ENCODE measurements at regions not wholly inside any gene's neighbourhood (a gene's known extent, or its start where the extent isn't known, plus 50 kb on each side); places are given as distances from the start of the nearest gene placed in this dataset.

GRCh38 chr11:128181088-128181480 lies 406.3 kb downstream of the ETS1 start:
- Histone ChIP-seq H3K4me2 (ENCODE audit: low read length) (no peak overlapping the region), H4K20me1 (ENCODE audit: insufficient read depth, low read length) (no peaks in the 10 kb centered on the region), H2AFZ (ENCODE audit: low read length) (no peak overlapping the region), H3K9me2 (ENCODE audit: insufficient read depth, low read length) (no peaks in the 10 kb centered on the region), H3K9me3 (ENCODE audit: low read length) (no peaks in the 10 kb centered on the region), H3K4me1 (ENCODE audit: insufficient read depth, low read length, poor library complexity, severe bottlenecking) (no peaks in the 10 kb centered on the region), H3K4me3 (ENCODE audit: low read depth, low read length, poor library complexity, severe bottlenecking) (no peak overlapping the region), H3K27ac (ENCODE audit: low read depth, low read length, poor library complexity, severe bottlenecking) (no peak overlapping the region), H3K79me2 (ENCODE audit: insufficient read depth, low read depth, low read length) (no peaks in the 10 kb centered on the region), H3K36me3 (ENCODE audit: insufficient read depth, low read length) (no peaks in the 10 kb centered on the region)
- ChIA-PET CTCF (ENCODE audit: unreplicated experiment) (no interaction called here), POLR2A (interaction anchor here (1.3 kb wide), 1 partner anchor 79 kb away, joined by 3 read pairs; no protein-coding TSS in a partner anchor)
- DNase-seq (ENCODE audit: low spot score), result no peak
- intact Hi-C loops (cut with micrococcal nuclease; ENCODE audit: unreplicated experiment), result no loop called here
- no TSS peak for BruUV-seq (replicated peaks)
- TF ChIP-seq CTCF (conservative IDR thresholded peaks at IDR 0.05; ENCODE audit: low read length) (no peak), EZH2phosphoT487 (IDR thresholded peaks at IDR 0.05; ENCODE audit: borderline replicate concordance, low read depth, low read length) (no peak)

GRCh38 chr11:128180441-128181087 lies 406.8 kb downstream of the ETS1 start:
- intact Hi-C loops (cut with micrococcal nuclease; ENCODE audit: unreplicated experiment), result no loop called here
- no peak overlapping the region for H2AFZ ChIP-seq (ENCODE audit: low read length)
- CTCF ChIA-PET (ENCODE audit: unreplicated experiment), result no interaction called here

More at GRCh38 chr11:128180441-128181087, 406.8 kb downstream of the ETS1 start:
- no peaks in the 10 kb centered on the region for H3K79me2 ChIP-seq (ENCODE audit: insufficient read depth, low read depth, low read length)
- DNase-seq (ENCODE audit: low spot score), result no peak
- no peak overlapping the region for H3K4me3 ChIP-seq (ENCODE audit: low read depth, low read length, poor library complexity, severe bottlenecking)
- no peak overlapping the region for H3K27ac ChIP-seq (ENCODE audit: low read depth, low read length, poor library complexity, severe bottlenecking)
- BruUV-seq (replicated peaks), result no TSS peak
- no peaks in the 10 kb centered on the region for H3K36me3 ChIP-seq (ENCODE audit: insufficient read depth, low read length)
- no peaks in the 10 kb centered on the region for H3K4me1 ChIP-seq (ENCODE audit: insufficient read depth, low read length, poor library complexity, severe bottlenecking)
- no peaks in the 10 kb centered on the region for H3K9me2 ChIP-seq (ENCODE audit: insufficient read depth, low read length)
- H3K4me2 ChIP-seq (ENCODE audit: low read length), result no peak overlapping the region
- POLR2A ChIA-PET, result no interaction called here
- no peaks in the 10 kb centered on the region for H3K9me3 ChIP-seq (ENCODE audit: low read length)
- TF ChIP-seq EZH2phosphoT487 (IDR thresholded peaks at IDR 0.05; ENCODE audit: borderline replicate concordance, low read depth, low read length), result no peak
- TF ChIP-seq CTCF (conservative IDR thresholded peaks at IDR 0.05; ENCODE audit: low read length), result no peak
- no peaks in the 10 kb centered on the region for H4K20me1 ChIP-seq (ENCODE audit: insufficient read depth, low read length)
